HCT116 (cell line): ENCODE measurements at regions not wholly inside any gene's neighbourhood (a gene's known extent, or its start where the extent isn't known, plus 50 kb on each side); places are given as distances from the start of the nearest gene placed in this dataset.

Experiments
- ATAC-seq: fragments of 200-7000 bp; cut with Tn5 transposase; 2 replicates; pipeline ENCODE4 v1.9.1; 2020; ENCODE audit warnings: mild to moderate bottlenecking, moderate library complexity
- BruUV-seq: library from RNA; stranded (reverse); fragments of 400-500 nt; replicated peaks from 2 replicates; lab custom pipeline; 2021; lab: Mats Ljungman, UMichigan
- CTCF ChIA-PET: fragments of 300-600 bp; sonication (Branson Sonifier 250); formaldehyde crosslinking; loops from one replicate; lab custom pipeline; 2021; ENCODE audit warnings: antibody characterized with exemption; lab: Charles Lee
- POLR2A ChIA-PET: fragments of 300-600, 350-600 bp; sonication (Branson Sonifier 250); formaldehyde crosslinking; loops from one replicate; lab custom pipeline; 2021; ENCODE audit warnings: antibody characterized with exemption; lab: Charles Lee
- RAD21 ChIA-PET, 2 experiments: fragments of 300-600 bp; sonication (Branson Sonifier 250); formaldehyde crosslinking; loops; one replicate each; lab custom pipeline; 2023; ENCODE audit warnings: low total read pairs in 2 of 2; ENCODE audit not compliant: uncharacterized antibody in 2 of 2, unreplicated experiment in 2 of 2, low non-redundant PET in 1 of 2; lab: Charles Lee
- DNase-seq: peaks from one replicate; pipeline ENCODE4 v3.0.0-alpha.2; 2010; ENCODE audit warnings: low read depth, low spot score
- H2AFZ ChIP-seq: fragments of 200-600 bp; shearing (Covaris generic), sonication (generic); 2 replicates; pipeline ENCODE4 v1.6.1; 2017; ENCODE audit warnings: low read depth, mixed run types, mixed read lengths, antibody characterized with exemption, low read length; ENCODE audit not compliant: poor library complexity, severe bottlenecking
- H3K27ac ChIP-seq: 2 replicates; pipeline ENCODE4 v1.5.1; 2012; ENCODE audit warnings: low read depth, low read length
- H3K27me3 ChIP-seq: fragments of 200-600 bp; sonication (generic); 2 replicates; pipeline ENCODE4 v1.6.1; 2016; ENCODE audit warnings: mixed run types, low read length, mixed read lengths; ENCODE audit not compliant: insufficient read depth
- H3K36me3 ChIP-seq, 2 experiments: fragments of 200-500 bp in 1 of 2; fragments of 200-600 bp in 1 of 2; sonication (Bioruptor generic) in 1 of 2; sonication (generic) in 1 of 2; 2 replicates each; pipeline versions ENCODE4 v1.5.1 to v1.6.1; 2014 to 2016; ENCODE audit warnings: low read length in 2 of 2, inconsistent platforms in 1 of 2, mixed read lengths in 1 of 2, mixed run types in 1 of 2; ENCODE audit not compliant: insufficient read depth in 2 of 2, control insufficient read depth in 1 of 2
- H3K4me1 ChIP-seq, 2 experiments: fragments of 200-600 bp in 1 of 2; sonication (generic) in 1 of 2; 2 replicates each; pipeline versions ENCODE4 v1.5.1 to v1.6.1; 2012 to 2017; ENCODE audit warnings: low read length in 2 of 2, inconsistent platforms in 1 of 2, mild to moderate bottlenecking in 1 of 2, mixed read lengths in 1 of 2, mixed run types in 1 of 2, moderate library complexity in 1 of 2; ENCODE audit not compliant: insufficient read depth in 2 of 2, control insufficient read depth in 1 of 2
- H3K4me2 ChIP-seq: fragments of 200-600 bp; sonication (generic); 2 replicates; pipeline ENCODE4 v1.6.1; 2017; ENCODE audit warnings: mixed run types, low read length, mixed read lengths
- H3K4me3 ChIP-seq, 2 experiments: fragments of 200-600 bp in 1 of 2; sonication (generic) in 1 of 2; replicated peaks in 1 of 2; 2 replicates each; pipeline ENCODE4 v1.5.1; 2011 to 2016; ENCODE audit warnings: low read length in 2 of 2, control low read depth in 1 of 2, low read depth in 1 of 2, mild to moderate bottlenecking in 1 of 2, mixed read lengths in 1 of 2, mixed run types in 1 of 2
- H3K79me2 ChIP-seq: fragments of 200-600 bp; sonication (generic); 2 replicates; pipeline ENCODE4 v1.6.1; 2017; ENCODE audit warnings: mild to moderate bottlenecking, mixed run types, low read length, moderate library complexity, mixed read lengths; ENCODE audit not compliant: insufficient read depth
- H3K9ac ChIP-seq: fragments of 200-600 bp; sonication (generic); 2 replicates; pipeline ENCODE4 v1.6.1; 2016; ENCODE audit warnings: low read length, mixed read lengths
- H3K9me2 ChIP-seq: fragments of 200-600 bp; sonication (generic), shearing (Covaris generic); 2 replicates; pipeline ENCODE4 v1.6.1; 2017; ENCODE audit warnings: mixed run types, mild to moderate bottlenecking, moderate library complexity; ENCODE audit not compliant: insufficient read depth
- H3K9me3 ChIP-seq, 2 experiments: fragments of 200-500 bp in 1 of 2; fragments of 200-600 bp in 1 of 2; sonication (Bioruptor generic) in 1 of 2; sonication (generic) in 1 of 2; 2 replicates each; pipeline ENCODE4 v1.6.1; 2014 to 2017; ENCODE audit warnings: low read length in 2 of 2, mixed read lengths in 2 of 2, inconsistent platforms in 1 of 2, low read depth in 1 of 2, mild to moderate bottlenecking in 1 of 2, mixed run types in 1 of 2, moderate library complexity in 1 of 2; ENCODE audit not compliant: control insufficient read depth in 1 of 2, insufficient read depth in 1 of 2
- H4K20me1 ChIP-seq: fragments of 200-600 bp; sonication (generic), shearing (Covaris generic); 2 replicates; pipeline ENCODE4 v1.6.1; 2017; ENCODE audit warnings: mixed run types, mild to moderate bottlenecking, moderate library complexity; ENCODE audit not compliant: insufficient read depth
- CBX3 ChIP-seq: IDR thresholded peaks from 2 replicates; pipeline ENCODE4 v1.6.1; 2012; ENCODE audit warnings: low read depth
- CEBPB ChIP-seq: IDR thresholded peaks from 2 replicates; pipeline ENCODE4 v1.6.1; 2012; ENCODE audit warnings: low read depth
- CTCF ChIP-seq, 3 experiments: fragments of 200-600 bp in 1 of 3; sonication (generic) in 1 of 3; IDR thresholded peaks in 2 of 3; conservative IDR thresholded peaks in 1 of 3; 2 replicates each; pipeline ENCODE4 v1.5.1; 2012 to 2017; ENCODE audit warnings: low read depth in 2 of 3, low read length in 2 of 3, antibody characterized with exemption in 1 of 3, borderline replicate concordance in 1 of 3, control low read depth in 1 of 3, mild to moderate bottlenecking in 1 of 3, mixed read lengths in 1 of 3, mixed run types in 1 of 3, moderate library complexity in 1 of 3; ENCODE audit not compliant: insufficient read depth in 1 of 3
- EGR1 ChIP-seq: IDR thresholded peaks from 2 replicates; pipeline ENCODE4 v1.6.1; 2012; ENCODE audit warnings: low read depth
- JUND ChIP-seq: IDR thresholded peaks from 2 replicates; pipeline ENCODE4 v1.6.1; 2012
- POLR2AphosphoS5 ChIP-seq: IDR thresholded peaks from 2 replicates; pipeline ENCODE4 v1.6.1; 2011; ENCODE audit warnings: mild to moderate bottlenecking, low read depth, low read length, moderate library complexity
- SIN3A ChIP-seq: IDR thresholded peaks from 2 replicates; pipeline ENCODE4 v1.6.1; 2012; ENCODE audit warnings: low read depth
- TCF7L2 ChIP-seq: IDR thresholded peaks from 2 replicates; pipeline ENCODE4 v1.7.0; 2011; ENCODE audit warnings: borderline replicate concordance, inconsistent platforms; ENCODE audit not compliant: insufficient read depth, insufficient read length; ENCODE audit errors: extremely low read depth
- ZFX ChIP-seq: fragments of 450-650 bp; IDR thresholded peaks from 2 replicates; pipeline ENCODE4 v1.6.1; 2017
- ZNF274 ChIP-seq: fragments of 200-500 bp; sonication (Bioruptor generic); IDR thresholded peaks from 2 replicates; pipeline ENCODE4 v1.6.1; 2014; ENCODE audit warnings: mild to moderate bottlenecking, low read depth, low read length, inconsistent platforms
- intact Hi-C: fragments of 100-400 bp; cut with micrococcal nuclease; formaldehyde crosslinking; loops from 2 replicates; pipeline ENCODE4 v1.10.0; 2022

GRCh38 chr9:92170848-92171247, 55.6 kb upstream of the SPTLC1 start:
- intact Hi-C loops = no loop called here
- DNase-seq (no peak), ATAC-seq (no peak)
- Histone ChIP-seq H3K4me1 (no peaks in the 10 kb centered on the region), H3K27ac (no peak overlapping the region), H3K79me2 (no peaks in the 10 kb centered on the region), H3K36me3 (no peaks in the 10 kb centered on the region), H3K4me3 (no peak overlapping the region), H3K4me2 (no peak overlapping the region), H3K9me3 (no peaks in the 10 kb centered on the region), H3K9me2 (no peaks in the 10 kb centered on the region), H3K27me3 (peaks cover 13% of the 10 kb centered on the region; the same call in 1 of the 2 replicates), H4K20me1 (no peaks in the 10 kb centered on the region), H2AFZ (no peak overlapping the region), H3K9ac (no peak overlapping the region)
- TF ChIP-seq ZNF274 (no peak), ZFX (no peak), TCF7L2 (no peak), POLR2AphosphoS5 (no peak), CBX3 (no peak), JUND (no peak), SIN3A (no peak), CEBPB (no peak), CTCF (IDR thresholded peaks at IDR 0.05 in 2 of 3, conservative IDR thresholded peaks at IDR 0.05 in 1 of 3; ENCODE audit: borderline replicate concordance in 1 of 3, insufficient read depth in 1 of 3, low read depth in 2 of 3, low read length in 2 of 3) (no peak)
- POLR2A ChIA-PET = no interaction called here
- RAD21 ChIA-PET = no interaction called here
- no TSS peak for BruUV-seq
- CTCF ChIA-PET = no interaction called here

- no peak overlapping the region for H3K9ac ChIP-seq
- no TSS peak for BruUV-seq
Observed at GRCh38 chr9:92165484-92165883, 50.3 kb upstream of the SPTLC1 start.

More at GRCh38 chr9:92165484-92165883, 50.3 kb upstream of the SPTLC1 start:
- no peak overlapping the region for H3K4me2 ChIP-seq
- no peak overlapping the region for H3K4me3 ChIP-seq
- no peaks in the 10 kb centered on the region for H3K79me2 ChIP-seq
- no peaks in the 10 kb centered on the region for H3K9me3 ChIP-seq
- ChIA-PET POLR2A (no interaction called here), RAD21 (no interaction called here), CTCF (no interaction called here)
- H3K4me1 ChIP-seq = no peaks in the 10 kb centered on the region
- no peaks in the 10 kb centered on the region for H4K20me1 ChIP-seq
- H2AFZ ChIP-seq = no peak overlapping the region
- no peaks in the 10 kb centered on the region for H3K36me3 ChIP-seq
- no peak overlapping the region for H3K27ac ChIP-seq
- no peak for TF ChIP-seq EGR1
- H3K9me2 ChIP-seq = no peaks in the 10 kb centered on the region
- ATAC-seq (no peak), DNase-seq (no peak)
- no peaks in the 10 kb centered on the region for H3K27me3 ChIP-seq
- intact Hi-C loops = no loop called here
